DMS153 treated with DMSO at 0.1 percent for 48 hours (cell line): ENCODE measurements at regions not wholly inside any gene's neighbourhood (a gene's known extent, or its start where the extent isn't known, plus 50 kb on each side); places are given as distances from the start of the nearest gene placed in this dataset.
"Not testable (repeated sequence)": the region's sequence is repeated elsewhere in the genome, so short reads cannot be mapped to it uniquely, and the experiment has no call there.

Source experiments
- DNase-seq: peaks from one replicate; lab custom pipeline; 2025; ENCODE audit not compliant: unreplicated experiment; lab: John Stamatoyannopoulos, UW

DNA sequence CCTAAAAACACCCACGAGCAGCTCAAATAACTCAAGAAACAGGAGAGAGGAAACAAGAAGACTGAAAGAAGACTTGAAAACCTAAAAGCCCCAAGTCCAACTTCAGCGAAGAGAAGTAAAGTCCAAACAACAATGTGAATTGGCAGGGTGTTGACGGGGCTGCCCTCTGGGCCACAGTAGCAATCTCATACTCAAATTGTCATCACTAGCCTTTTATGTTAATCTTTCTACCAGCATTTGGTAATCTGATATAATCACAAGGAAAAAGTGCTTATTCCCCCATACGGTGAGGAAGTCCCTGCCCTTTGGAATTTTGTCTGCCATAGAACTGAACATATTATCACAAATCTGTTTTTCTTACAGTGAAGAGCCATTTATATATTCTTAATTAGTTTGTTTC, 51.5 kb upstream of the IFNE start:
- no peak for DNase-seq

DNA sequence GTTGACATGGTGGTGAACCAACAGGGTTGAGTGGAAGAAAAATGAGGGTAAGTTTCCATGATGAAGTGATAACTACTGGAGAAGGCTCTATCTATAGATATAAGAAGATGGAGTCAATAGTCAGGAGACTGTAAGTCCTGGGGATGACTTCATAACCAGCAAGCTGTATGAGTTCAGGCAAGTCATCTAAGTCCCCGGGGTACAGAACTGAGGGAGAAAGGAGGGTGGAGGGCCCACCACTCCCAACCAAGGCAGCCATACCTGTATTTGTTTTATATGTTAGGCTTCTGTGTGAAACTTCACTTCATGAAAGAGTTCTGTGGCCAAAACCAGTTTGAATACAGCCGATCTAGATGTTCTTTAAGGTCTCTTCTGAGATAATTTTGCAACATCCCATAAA, 53.3 kb upstream of the IFNE start:
- no peak for DNase-seq

DNA sequence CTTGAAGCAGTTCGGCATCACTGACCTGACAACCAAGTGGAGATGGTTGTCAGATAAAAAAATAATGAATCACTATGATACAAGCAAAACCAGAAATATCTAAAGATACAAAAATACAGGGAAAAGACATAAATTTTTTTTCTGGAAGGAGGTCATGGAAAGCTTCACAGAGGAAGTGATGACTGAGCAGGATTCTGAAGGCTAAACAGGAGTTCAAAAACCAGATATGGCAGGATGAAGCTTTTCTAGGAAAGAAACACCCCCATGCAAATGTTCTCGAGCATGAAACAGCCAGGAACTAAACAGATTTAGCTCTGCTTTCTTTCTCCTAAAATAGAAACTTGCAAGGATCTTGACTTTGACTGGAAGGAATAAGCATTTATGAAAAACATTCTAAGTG, 60.7 kb upstream of the IFNE start:
- DNase-seq: no peak

DNA sequence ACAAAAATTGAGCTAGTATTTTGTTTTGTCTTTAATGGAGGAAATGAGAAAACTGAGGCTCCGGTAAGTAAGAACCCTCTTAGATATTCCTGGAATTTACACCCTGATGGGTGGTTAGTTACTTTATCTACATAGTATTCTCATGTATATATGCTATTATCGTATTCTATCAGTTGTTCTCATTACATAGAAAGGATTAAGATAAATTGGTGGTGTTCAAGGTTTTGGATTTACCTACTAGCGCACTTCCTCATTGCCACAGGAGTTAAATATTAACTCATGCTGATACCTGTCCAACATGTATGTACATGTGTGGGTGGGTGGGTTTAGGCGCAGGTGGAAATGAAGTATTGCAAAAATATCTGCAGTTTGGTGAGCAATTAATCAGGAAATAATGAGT, 61.1 kb upstream of the IFNE start:
- no peak for DNase-seq

DNA sequence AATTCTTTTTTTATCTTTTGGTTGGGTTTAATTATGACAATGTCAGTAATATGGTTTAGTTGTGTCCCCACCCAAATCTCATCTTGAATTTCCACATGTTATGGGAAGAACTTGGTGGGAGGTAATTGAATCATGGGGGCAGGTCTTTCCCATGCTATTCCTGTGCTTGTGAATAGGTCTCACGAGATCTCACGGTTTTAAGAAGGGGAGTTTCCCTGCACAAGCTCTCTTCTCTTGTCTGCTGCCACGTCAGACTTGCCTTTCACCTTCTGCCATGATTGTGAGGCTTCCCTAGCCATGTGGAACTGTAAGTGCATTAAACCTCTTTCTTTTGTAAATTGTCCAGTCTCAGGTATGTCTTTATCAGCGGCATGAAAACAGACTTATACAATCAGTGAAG, 61.7 kb upstream of the IFNE start:
- not testable (repeated sequence) for DNase-seq

DNA sequence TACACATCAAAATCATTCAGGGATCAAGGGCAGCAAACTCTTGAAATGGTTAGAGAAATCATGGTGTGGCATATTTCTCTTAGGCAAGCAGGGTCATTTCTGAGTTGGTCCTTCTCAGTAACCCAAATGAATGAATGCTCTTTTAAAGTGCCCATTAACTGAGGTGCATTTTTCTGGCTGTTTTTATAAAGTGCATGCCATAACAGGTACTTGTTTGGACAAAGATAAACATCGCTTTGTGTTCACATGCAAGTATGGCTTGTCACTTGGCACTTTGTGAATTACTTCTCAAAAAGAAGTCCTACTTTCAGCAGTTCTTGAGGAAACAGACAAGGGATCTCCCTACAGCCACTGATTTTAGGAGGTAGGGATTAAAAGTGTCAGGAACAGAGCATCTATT, 64.8 kb upstream of the IFNE start:
- no peak for DNase-seq

DNA sequence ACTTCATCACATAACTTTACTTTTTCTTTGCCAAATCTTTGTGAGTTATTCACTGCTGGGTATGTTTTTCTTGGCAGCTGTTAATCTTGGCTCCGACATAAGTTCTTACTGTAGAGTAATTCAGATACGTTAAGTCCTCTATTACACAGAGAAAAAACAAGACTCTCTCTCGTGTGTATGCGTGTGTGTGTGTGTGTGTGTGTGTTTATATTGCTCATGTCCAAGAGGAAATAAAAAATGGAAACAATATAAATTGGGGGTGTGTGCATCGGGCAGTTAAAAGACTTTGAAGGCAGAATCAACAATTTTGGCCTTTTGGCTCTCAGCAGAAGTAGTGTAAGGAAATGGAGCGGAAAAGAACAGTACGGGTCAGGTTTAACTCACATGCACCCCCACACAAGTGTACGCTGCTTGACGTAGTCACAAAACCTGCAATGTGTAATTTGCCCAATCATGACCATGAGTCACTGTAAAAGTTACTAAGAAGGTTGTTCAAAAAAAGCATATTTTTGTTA, 67.2 kb upstream of the IFNE start:
- DNase-seq: no peak

DNA sequence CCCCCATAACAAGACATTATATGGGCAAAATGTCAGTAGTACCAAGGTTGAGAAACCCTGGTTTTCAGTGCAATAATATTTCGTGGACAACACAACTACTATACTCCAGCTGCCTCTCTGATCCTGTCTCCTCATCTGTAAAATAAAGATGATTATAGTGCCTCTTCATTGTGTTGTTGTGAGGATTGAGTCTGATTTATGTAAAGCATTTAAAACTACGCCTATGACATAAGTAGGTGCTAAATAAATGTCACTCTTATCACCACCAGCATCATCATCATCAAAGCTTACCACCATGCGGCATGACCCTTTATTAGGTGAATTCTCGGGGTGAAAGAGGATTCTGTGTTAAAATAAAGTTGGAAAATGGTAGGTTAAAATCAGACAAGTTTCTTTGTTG, 67.8 kb upstream of the IFNE start:
- DNase-seq: no peak

DNA sequence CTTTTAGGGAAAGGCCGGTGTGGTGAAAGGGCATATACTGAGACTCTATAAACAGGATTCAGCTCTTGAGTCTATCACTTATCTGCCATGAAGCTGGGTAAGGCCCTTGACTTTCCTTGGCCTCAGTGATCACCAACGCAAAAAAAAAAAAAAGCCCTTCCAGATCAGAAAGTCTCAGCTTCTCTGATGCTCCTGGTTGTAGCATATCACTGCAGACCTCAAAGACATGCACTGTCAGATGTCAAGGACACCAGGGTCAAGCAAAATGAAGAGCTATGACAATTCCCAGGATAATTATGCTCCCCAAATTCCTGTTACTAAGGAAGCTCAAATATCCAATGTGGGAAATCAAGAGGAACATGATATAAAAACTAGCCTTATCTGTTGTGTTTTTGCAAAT, 68.3 kb upstream of the IFNE start:
- no peak for DNase-seq

DNA sequence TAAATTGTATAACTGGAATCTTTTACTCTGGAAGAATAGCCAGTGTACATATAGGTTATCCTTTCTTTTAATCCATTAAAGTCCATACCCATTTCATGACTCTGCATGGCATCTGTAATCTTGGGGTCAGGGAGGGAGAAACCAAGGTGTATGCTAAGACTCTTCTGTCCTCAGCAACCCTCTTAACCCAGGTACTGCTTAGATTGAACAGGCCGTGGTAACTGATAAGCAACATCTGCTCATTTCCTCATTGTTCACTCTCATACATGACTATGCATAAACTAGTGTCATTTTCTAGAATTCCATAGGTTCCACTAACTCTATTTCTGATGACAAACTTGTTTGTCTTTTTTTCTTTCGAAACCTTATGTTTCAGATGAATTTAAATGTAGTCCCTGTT, 69.3 kb upstream of the IFNE start:
- no peak for DNase-seq

DNA sequence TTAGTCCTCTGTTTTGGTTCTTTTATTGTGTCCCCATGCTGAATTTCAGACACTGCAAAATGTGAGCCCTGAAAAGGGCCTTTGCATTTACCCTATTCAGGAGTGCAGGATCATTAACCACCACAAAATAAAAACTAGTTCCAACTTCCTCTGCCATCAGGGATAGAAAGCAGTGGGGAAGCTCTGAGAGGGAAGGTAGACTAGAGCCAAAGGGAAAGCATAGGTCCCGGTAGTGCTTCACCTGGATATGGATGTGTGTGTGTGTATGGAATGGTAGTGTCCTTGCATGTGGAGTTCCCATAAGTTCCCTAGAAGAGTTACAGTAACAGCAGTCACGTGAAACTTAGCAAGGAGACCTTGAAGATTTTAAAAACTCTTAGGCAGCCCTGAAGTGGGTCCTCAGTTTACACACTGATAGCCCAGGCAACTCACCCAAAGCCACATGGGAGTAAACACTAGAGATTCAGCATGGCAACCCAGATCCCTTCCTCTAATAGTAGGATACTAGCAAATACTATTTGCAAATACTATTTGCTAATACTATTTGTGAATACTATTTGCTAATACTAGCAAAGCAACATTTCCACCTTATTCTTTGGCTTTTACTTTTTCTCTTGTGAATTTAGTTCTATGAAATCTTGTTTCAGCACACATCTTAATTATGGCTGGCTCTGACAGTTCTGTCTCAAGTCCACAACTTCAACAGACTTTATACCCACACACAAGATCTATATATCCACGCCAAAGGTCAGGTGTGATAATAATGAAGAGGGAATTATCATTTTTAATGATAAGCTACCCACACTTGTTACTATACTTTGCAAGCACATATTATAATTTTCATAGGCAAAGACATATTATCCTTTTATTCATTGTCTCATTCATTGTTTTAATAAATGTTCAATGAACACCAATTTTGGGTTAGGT, 70.4 kb upstream of the IFNE start:
- no peak for DNase-seq

DNA sequence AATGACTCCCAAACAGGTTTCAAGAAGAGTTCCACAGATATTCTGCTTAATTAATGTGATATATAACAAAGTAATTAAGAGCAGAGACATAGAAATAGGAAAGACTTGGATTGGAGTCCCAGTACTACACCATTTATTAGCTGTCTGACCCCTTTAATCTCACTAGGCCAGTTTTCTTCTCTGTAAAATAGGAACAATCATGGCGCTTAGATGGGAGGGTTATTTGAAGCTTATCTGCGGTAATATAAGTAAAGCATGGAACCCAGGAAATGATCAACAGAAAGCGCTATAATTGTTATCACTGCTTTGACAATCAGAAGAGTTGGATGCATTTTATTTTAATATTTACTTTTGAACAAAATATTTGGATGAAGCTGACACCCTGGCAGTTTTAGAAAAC, 71.3 kb upstream of the IFNE start:
- no peak for DNase-seq

DNA sequence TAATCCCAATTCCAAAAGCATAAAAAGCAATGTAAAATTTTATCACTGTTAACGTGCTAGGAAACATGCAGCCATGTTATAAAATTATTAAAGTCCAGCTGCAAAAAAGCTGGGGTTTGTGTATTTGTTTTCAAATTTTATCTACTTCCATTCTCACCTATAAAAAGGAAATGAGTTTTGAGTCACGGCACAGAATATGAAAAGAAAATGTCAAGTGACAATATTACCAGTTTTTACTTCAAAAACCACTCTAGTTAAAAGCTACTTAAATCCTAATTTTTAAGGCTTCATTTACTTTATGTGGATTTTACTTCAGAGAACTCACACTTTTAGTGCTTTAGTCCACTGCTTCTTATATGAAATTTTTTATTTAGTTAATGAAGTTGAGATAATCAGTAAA, 72.7 kb upstream of the IFNE start:
- DNase-seq: no peak

DNA sequence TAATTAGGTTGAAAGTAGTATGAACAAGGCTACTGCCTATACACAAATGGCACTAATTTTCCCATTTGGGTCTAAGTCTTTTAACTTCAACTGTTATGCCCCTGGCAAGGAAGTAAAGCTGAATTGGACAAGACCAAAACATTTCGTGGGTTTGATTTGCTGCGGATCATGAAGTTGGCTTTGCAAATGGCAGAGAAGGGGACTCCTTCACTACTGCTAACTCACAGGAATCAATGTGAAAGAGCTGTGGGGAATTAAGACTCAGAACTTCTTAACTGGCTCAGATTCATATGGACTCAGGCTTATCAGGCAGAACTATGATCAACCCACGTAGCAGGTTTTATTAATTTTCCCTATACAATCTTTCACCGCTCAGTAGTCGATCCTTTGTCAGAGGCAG, 73.8 kb upstream of the IFNE start:
- DNase-seq: no peak

DNA sequence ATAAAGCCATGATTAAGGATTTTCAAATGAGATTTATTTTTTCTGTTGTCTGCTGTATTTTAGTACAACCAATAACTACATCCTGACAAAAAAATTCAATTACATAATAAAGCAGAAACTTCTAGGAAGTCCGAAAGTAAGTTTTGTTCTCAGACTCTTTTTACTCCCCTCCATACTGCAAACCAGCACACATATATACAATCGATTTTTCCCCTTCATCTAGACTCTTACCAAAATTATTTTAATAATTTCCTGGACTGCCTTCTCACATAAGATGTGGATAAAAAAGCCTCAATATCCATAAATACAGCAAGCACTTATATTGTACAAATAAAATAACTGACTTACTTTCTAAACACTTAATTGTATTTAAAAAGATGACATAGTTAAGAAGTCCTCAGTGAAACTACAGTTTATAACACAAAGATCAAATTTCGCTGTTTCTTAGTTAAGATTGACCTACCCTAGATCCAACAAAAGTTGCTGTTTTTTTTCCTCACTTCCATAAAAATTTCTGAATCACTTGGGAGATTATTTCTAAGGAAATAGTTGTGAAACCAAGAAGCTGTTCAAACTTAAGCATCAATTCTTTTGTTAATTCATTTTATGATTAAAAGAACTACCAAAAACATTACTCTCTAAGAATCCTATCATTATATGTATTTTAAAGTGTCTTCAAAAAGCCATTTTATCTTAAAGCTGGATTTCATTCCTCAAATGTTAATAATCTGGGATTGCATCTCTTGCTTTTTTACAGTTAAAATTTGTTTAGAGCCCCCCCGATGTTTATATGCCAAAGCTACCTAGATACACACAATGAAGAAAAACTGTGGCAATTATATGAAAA, 74.7 kb upstream of the IFNE start:
- no peak for DNase-seq

DNA sequence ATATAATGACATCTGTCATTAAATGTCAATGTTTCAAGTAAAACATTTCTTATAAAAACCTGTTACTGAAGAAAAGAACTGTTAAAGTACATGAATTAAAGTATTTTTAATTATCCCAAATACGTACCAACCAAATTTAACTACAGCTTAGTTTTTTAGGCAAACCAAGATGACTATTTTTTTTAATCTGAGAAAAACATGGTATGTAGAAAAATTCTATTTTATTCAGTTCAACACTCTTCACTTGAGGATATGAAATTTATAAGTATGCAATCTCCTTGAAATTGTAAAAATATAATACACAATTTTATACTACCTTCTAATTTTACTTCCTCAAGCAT, 75.3 kb upstream of the IFNE start:
- DNase-seq: no peak

DNA sequence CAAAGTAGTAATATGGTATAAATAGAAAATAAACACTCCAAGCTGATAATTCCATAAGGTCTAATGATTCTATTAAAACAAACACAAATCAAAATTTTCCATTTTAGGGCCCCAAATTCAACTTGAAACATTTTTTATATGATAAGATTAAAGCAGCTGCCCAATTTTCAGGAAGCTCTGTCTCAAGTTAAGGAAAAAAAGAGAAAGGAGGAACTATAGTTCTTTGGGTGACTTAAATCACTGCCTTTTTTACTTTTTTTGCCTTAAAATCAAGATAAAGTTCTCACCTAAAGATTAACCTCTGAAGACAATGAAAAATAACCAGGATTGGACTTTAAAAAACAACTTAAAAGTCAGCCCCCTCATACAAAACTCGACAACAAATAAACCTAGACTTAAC, 76.0 kb upstream of the IFNE start:
- DNase-seq: no peak

DNA sequence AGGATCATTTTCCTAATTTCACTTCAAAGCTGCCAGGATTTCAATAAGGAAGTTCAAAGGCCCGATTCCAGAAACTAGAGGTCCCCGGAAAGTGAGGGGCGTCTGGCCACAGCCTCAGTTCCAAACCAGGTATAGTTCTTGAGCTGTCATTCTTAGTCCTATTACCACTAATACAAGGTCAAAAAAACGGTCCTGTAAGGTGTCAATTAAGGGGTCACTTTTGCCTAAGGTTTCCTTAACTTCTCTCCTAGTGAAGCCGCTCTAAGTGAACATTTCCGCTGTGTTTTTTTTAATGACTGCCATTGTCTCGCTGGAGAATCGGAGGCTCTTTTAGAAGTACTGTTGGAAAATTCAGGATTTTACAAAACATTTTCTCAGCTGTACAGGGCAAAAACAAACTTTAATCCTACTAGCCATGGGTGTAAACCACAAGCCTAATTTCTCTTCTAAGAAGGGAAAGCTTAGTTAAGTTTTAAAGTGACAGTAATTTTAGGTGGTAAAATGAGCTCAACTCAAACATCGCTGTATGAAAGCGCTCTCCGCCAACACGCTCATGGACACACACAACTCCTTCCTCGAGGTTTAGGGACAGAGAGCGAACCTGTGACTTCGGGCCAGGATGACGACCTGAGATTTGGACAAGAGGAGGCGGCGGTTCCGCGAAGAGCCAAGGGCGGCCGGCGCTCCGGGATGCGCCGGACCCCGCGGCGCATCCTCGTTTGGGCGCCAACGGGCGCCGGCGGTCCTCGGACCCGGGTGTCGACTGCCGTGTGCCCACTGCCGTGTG, 76.7 kb upstream of the IFNE start:
- DNase-seq: peak; percentile 44

DNA sequence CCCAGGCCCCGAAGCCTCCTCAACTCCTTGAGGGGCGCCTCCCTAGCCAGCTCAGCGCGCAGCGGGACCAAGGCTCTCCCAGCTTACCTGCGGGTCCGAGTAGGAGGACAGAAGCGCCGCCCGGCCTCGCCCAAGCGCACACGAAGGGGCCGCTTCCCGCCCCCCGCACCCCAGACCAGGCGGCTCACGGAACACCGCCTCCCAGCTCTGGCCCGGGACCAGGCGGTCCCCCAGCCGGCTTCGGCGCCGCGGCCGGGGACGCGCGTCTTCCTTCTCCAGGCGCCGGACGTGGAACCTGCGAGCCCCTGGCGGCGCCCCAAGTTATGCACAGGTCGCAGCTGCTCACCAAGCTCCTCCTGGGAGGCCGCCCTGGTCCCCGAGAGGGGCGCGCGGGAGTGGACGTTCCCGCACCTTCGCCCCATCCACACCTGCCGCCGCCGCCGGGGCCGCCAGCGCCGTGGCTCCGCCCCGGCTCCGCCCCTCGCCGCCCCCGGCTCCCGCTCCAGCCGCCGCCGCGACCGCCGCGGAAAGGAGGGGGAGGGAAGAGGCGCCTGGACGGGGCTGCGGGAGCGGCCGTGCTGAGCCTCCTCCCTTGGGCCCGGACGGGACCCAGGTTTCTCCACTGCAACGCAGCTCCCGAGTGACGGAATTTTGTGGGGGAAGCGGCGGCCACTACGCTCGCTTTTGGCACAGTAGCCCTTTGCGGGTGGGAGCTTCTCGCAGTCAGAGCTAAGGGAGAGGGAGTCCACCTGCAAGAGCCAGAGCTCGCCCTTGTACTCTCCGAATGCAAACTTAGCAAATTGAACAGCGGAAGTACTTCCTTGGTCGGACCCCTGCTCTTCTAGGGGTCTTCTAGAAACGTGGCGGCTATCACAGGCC, 77.5 kb upstream of the IFNE start:
- DNase-seq: peak; percentile 21

DNA sequence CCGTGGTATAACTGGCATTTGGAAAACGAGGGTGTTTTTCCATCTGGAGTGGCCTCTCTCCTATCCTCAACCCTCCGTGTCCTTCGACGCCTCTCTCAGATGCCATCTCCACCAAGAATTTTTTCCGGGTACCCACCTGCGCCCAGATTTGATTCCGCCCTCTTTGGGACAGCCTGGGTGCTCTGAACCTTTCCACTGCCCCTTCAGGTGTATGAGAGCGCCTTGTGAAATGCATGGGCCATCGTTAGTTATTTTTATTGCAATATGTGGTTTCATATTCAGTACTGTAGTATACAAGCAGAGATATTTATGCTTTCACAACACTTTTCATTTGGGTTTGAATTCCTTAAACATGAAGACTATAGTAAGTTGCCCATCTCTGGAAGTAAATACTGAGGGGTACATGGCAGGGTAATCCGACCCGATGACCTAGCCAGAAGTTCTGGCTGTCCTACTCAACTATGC, 78.2 kb upstream of the IFNE start:
- no peak for DNase-seq
